A673 (cell line): ENCODE measurements at regions not wholly inside any gene's neighbourhood (a gene's known extent, or its start where the extent isn't known, plus 50 kb on each side); places are given as distances from the start of the nearest gene placed in this dataset.
"Not testable (repeated sequence)": the region's sequence is repeated elsewhere in the genome, so short reads cannot be mapped to it uniquely, and the experiment has no call there.

Experiments
- BruUV-seq: library from RNA; stranded (reverse); fragments of 400-500 nt; replicated peaks from 2 replicates; lab custom pipeline; 2021; lab: Mats Ljungman, UMichigan
- CTCF ChIA-PET: fragments of 300-600 bp; sonication (Branson Sonifier 250); formaldehyde crosslinking; loops from one replicate; lab custom pipeline; 2022; ENCODE audit warnings: antibody characterized with exemption; lab: Charles Lee
- POLR2A ChIA-PET: fragments of 300-600 bp; sonication (Branson Sonifier 250); formaldehyde crosslinking; loops from one replicate; lab custom pipeline; 2022; ENCODE audit warnings: antibody characterized with exemption; ENCODE audit not compliant: low non-redundant PET; lab: Charles Lee
- DNase-seq: peaks from one replicate; pipeline ENCODE4 v3.0.0-alpha.2; 2015; ENCODE audit warnings: low spot score
- H3K27ac ChIP-seq: fragments of 200-600 bp; sonication (generic); 2 replicates; pipeline ENCODE4 v1.5.1; 2016; ENCODE audit warnings: mixed run types, low read depth, mild to moderate bottlenecking, mixed read lengths, antibody characterized with exemption, low read length; ENCODE audit not compliant: poor library complexity, severe bottlenecking
- H3K27me3 ChIP-seq: fragments of 200-600 bp; sonication (generic); replicated peaks from 2 replicates; pipeline ENCODE4 v1.6.1; 2017; ENCODE audit warnings: mixed run types, low read depth, mild to moderate bottlenecking, mixed read lengths, antibody characterized with exemption, low read length; ENCODE audit not compliant: insufficient read depth, poor library complexity
- H3K36me3 ChIP-seq: fragments of 200-600 bp; sonication (generic); 2 replicates; pipeline ENCODE4 v1.6.1; 2016; ENCODE audit warnings: mixed run types, mild to moderate bottlenecking, mixed read lengths, antibody characterized with exemption, low read length; ENCODE audit not compliant: insufficient read depth, poor library complexity, severe bottlenecking
- H3K4me1 ChIP-seq: fragments of 200-600 bp; sonication (generic); 2 replicates; pipeline ENCODE4 v1.6.1; 2017; ENCODE audit warnings: mixed run types, mild to moderate bottlenecking, mixed read lengths, antibody characterized with exemption, low read length; ENCODE audit not compliant: insufficient read depth, poor library complexity, severe bottlenecking
- H3K4me3 ChIP-seq: fragments of 200-600 bp; sonication (generic); 2 replicates; pipeline ENCODE4 v1.5.1; 2016; ENCODE audit warnings: low read depth, mixed run types, mild to moderate bottlenecking, mixed read lengths, low read length; ENCODE audit not compliant: poor library complexity, severe bottlenecking
- H3K9me3 ChIP-seq: fragments of 200-600 bp; sonication (generic); 2 replicates; pipeline ENCODE4 v1.6.1; 2016; ENCODE audit warnings: mixed run types, low read depth, mild to moderate bottlenecking, mixed read lengths, antibody characterized with exemption, low read length; ENCODE audit not compliant: poor library complexity, severe bottlenecking
- EZH2 ChIP-seq: fragments of 200-600 bp; sonication (generic); IDR thresholded peaks from 2 replicates; pipeline ENCODE4 v1.6.1; 2017; ENCODE audit warnings: borderline replicate concordance, low read depth, mild to moderate bottlenecking, mixed read lengths, antibody characterized with exemption, low read length; ENCODE audit not compliant: poor library complexity, severe bottlenecking
- intact Hi-C: fragments of 100-400 bp; cut with micrococcal nuclease; formaldehyde crosslinking; loops from one replicate; pipeline ENCODE4 v1.10.0; 2022; ENCODE audit not compliant: unreplicated experiment
- TF ChIP-seq, protein P1 (sequence below): fragments of 300-800, 200-600 bp; sonication (generic); conservative IDR thresholded peaks from 2 replicates; pipeline ENCODE4 v1.5.1; 2017; ENCODE audit warnings: low read depth, mild to moderate bottlenecking, antibody characterized with exemption, low read length, moderate library complexity, mixed read lengths

GRCh38 chr10:90119631-90120280 is 418.4 kb downstream of the KIF20B start:
- intact Hi-C loops, CTCF ChIA-PET, BruUV-seq: not testable (repeated sequence)

DNA sequence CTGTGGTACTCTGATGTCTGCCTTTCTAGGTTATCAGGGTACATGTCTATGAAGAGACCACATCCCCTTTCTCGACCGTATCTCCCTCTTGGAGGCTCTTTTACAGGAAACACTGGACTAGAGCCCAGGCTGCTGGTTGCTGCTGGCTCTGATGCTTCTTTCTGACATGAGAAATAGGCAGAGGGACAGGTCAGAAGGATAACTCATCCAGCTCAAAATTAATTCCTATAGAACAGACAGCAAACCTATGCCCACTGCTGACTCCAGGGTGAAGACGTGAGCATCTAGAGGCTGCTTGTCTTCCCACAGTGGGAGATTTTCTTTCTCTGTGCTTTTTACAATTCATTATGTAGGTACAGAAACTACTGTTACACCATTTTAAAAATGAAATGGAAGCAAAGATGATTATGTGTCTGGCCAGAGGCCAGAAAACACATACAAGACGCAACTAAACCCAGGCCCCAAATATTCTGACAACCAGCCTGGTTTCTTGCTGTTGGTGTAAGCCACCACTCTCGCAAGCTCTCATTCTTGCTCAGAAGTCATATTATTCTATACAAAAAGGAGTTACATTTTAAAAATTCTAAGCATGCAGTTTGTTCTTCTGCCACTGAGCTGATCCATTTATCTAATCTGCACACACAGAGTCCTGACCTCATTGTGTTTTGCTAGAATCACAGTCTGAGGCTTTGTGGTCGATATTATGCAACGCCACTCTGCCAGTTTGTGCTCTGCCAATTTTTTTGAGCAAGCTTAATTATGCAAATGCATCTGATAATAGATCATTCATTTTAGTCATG is 424.3 kb downstream of the KIF20B start:
- no TSS peak for BruUV-seq
- CTCF ChIA-PET: no interaction called here
- H3K27me3 ChIP-seq: no peaks in the 10 kb centered on the region
- DNase-seq: no peak
- H3K27ac ChIP-seq: no peak overlapping the region
- POLR2A ChIA-PET: no interaction called here
- no peak overlapping the region for H3K4me3 ChIP-seq
- intact Hi-C loops: no loop called here
- no peaks in the 10 kb centered on the region for H3K9me3 ChIP-seq
- no peaks in the 10 kb centered on the region for H3K36me3 ChIP-seq
- H3K4me1 ChIP-seq: no peaks in the 10 kb centered on the region
- no peak for TF ChIP-seq EZH2
- TF ChIP-seq, protein P1, sequence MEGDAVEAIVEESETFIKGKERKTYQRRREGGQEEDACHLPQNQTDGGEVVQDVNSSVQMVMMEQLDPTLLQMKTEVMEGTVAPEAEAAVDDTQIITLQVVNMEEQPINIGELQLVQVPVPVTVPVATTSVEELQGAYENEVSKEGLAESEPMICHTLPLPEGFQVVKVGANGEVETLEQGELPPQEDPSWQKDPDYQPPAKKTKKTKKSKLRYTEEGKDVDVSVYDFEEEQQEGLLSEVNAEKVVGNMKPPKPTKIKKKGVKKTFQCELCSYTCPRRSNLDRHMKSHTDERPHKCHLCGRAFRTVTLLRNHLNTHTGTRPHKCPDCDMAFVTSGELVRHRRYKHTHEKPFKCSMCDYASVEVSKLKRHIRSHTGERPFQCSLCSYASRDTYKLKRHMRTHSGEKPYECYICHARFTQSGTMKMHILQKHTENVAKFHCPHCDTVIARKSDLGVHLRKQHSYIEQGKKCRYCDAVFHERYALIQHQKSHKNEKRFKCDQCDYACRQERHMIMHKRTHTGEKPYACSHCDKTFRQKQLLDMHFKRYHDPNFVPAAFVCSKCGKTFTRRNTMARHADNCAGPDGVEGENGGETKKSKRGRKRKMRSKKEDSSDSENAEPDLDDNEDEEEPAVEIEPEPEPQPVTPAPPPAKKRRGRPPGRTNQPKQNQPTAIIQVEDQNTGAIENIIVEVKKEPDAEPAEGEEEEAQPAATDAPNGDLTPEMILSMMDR: no peak

More at GRCh38 chr10:90119631-90120280, 418.4 kb downstream of the KIF20B start:
- H3K36me3 ChIP-seq, H3K27me3 ChIP-seq, H3K4me3 ChIP-seq, POLR2A ChIA-PET, H3K9me3 ChIP-seq, H3K4me1 ChIP-seq, DNase-seq, H3K27ac ChIP-seq: not testable (repeated sequence)

- no TSS peak for BruUV-seq
- TF ChIP-seq EZH2: no peak
- TF ChIP-seq, protein P1: no peak
- Histone ChIP-seq H3K4me3 (no peak overlapping the region), H3K36me3 (no peaks in the 10 kb centered on the region), H3K27ac (no peak overlapping the region), H3K9me3 (no peaks in the 10 kb centered on the region), H3K27me3 (no peaks in the 10 kb centered on the region), H3K4me1 (no peaks in the 10 kb centered on the region)
- intact Hi-C loops: no loop called here
- DNase-seq: no peak
- ChIA-PET POLR2A (no interaction called here), CTCF (no interaction called here)
These were observed 424.8 kb downstream of the KIF20B start for GRCh38 chr10:90126256-90126595.
